Nephron (organoid): ENCODE measurements at regions not wholly inside any gene's neighbourhood (a gene's known extent, or its start where the extent isn't known, plus 50 kb on each side); places are given as distances from the start of the nearest gene placed in this dataset.

Source experiments
- H3K27ac Mint-ChIP-seq, 3 experiments: 2 replicates each; pipeline ENCODE4 v1.8.0; 2020; ENCODE audit warnings: mixed read lengths in 3 of 3, mild to moderate bottlenecking in 2 of 3, moderate library complexity in 1 of 3
- H3K27me3 Mint-ChIP-seq: 2 replicates; pipeline ENCODE4 v1.8.0; 2021; ENCODE audit warnings: low read depth, mild to moderate bottlenecking, moderate library complexity, mixed read lengths
- H3K36me3 Mint-ChIP-seq: 2 replicates; pipeline ENCODE4 v1.8.0; 2020; ENCODE audit warnings: low read depth, mixed read lengths
- H3K4me1 Mint-ChIP-seq: 2 replicates; pipeline ENCODE4 v1.8.0; 2020; ENCODE audit warnings: mixed read lengths
- H3K4me3 Mint-ChIP-seq, 3 experiments: 2 replicates each; pipeline ENCODE4 v1.8.0; 2020; ENCODE audit warnings: mild to moderate bottlenecking in 3 of 3, mixed read lengths in 3 of 3, moderate library complexity in 2 of 3
- H3K9me3 Mint-ChIP-seq: 2 replicates; pipeline ENCODE4 v1.8.0; 2020; ENCODE audit warnings: mixed read lengths
- TF ChIP-seq, protein P1 (sequence below), 3 experiments: fragments of 200-600 bp; sonication (generic); IDR thresholded peaks; one replicate each; pipeline ENCODE4 v1.5.0; 2021; ENCODE audit warnings: antibody characterized with exemption in 3 of 3; ENCODE audit not compliant: unreplicated experiment in 3 of 3

DNA sequence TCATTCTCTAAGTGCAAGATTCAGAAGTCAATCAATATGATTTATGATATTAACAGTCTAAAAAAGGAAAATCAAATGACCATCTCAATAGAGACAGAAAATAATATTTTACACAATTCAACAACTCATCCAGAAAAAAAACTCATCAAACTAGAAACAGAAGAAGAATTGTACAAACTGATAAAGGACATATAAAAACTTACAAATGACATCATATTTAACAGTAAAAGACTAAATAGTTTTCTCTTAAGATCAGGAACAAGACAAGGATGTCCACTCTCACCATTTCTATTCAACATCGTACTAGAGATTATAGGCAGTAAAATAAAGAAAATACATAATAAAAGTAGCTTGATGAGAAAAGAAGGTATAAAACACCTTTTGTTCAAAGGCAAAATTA is 527.3 kb downstream of the DACH1 start:
- Mint-ChIP-seq H3K27ac (no peak overlapping the region), H3K27me3 (no peaks in the 10 kb centered on the region), H3K4me3 (no peak overlapping the region), H3K4me1 (no peaks in the 10 kb centered on the region), H3K36me3 (no peaks in the 10 kb centered on the region), H3K9me3 (no peaks in the 10 kb centered on the region)
- TF ChIP-seq, protein P1, sequence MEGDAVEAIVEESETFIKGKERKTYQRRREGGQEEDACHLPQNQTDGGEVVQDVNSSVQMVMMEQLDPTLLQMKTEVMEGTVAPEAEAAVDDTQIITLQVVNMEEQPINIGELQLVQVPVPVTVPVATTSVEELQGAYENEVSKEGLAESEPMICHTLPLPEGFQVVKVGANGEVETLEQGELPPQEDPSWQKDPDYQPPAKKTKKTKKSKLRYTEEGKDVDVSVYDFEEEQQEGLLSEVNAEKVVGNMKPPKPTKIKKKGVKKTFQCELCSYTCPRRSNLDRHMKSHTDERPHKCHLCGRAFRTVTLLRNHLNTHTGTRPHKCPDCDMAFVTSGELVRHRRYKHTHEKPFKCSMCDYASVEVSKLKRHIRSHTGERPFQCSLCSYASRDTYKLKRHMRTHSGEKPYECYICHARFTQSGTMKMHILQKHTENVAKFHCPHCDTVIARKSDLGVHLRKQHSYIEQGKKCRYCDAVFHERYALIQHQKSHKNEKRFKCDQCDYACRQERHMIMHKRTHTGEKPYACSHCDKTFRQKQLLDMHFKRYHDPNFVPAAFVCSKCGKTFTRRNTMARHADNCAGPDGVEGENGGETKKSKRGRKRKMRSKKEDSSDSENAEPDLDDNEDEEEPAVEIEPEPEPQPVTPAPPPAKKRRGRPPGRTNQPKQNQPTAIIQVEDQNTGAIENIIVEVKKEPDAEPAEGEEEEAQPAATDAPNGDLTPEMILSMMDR (IDR thresholded peaks at IDR 0.05; ENCODE audit: unreplicated experiment in 3 of 3) = no peak

DNA sequence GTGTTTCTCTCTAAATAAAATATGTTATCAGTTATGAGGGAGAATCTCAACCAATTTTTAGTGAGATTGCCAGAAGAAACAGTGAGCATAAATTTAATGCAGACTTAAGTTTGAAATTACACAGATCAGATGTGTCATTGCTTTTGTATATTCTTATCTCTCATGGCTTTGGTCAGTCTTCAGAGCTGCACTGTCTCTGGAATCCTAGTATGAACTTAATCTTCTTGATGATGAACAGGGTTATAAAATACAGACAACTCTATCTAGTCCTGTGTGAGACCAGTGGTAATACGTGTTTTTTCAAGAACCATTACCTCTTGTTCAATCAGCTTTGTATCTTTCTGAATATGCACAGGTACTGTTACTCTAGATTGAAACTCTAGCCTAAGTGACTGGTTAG is 528.0 kb downstream of the DACH1 start:
- Mint-ChIP-seq H3K27me3 (no peaks in the 10 kb centered on the region), H3K4me1 (no peaks in the 10 kb centered on the region), H3K4me3 (no peak overlapping the region), H3K36me3 (no peaks in the 10 kb centered on the region), H3K9me3 (no peaks in the 10 kb centered on the region), H3K27ac (no peak overlapping the region)
- TF ChIP-seq, protein P1 (IDR thresholded peaks at IDR 0.05; ENCODE audit: unreplicated experiment in 3 of 3) = no peak

DNA sequence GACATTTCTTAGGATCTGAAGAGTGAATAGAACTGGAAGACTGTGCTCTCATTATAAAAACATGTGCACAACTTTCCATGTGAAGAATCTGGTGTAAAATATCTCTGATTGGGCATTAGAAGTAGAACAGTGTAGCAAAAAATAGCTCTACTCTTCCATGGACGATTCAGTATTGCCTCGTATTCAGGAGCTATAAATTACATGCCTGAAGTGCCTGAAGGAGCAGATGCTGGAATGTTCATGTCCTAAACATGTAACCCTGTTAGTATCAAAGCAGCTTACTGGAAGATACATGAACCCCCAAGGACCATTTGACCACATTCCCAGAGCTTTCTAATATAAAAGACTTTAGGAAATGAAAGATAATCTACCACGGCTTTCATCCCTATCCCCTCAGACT is 528.9 kb downstream of the DACH1 start:
- no peaks in the 10 kb centered on the region for H3K27me3 Mint-ChIP-seq
- TF ChIP-seq, protein P1 (IDR thresholded peaks at IDR 0.05; ENCODE audit: unreplicated experiment in 3 of 3) = no peak

DNA sequence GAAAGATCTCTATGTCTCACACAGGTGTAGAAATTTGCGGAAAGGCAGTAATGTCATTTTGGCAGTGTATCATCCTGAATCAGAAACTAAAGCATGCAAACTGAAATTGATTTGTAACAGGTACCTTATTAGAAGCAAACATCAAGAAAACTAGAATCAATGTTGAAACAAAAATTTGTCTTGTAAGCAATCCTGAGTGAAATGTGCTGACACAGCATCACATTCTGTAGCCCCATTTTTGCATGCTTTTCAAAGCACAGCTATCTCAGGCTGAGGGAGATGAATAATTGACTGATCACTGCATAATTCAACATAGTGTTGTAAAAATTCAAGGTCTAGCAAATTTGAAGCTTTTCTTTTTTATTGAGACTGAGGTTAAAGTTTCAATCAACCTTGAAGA is 539.7 kb downstream of the DACH1 start:
- TF ChIP-seq, protein P1 (IDR thresholded peaks at IDR 0.05; ENCODE audit: unreplicated experiment in 3 of 3) = no peak
- H3K27me3 Mint-ChIP-seq = no peaks in the 10 kb centered on the region
- H3K36me3 Mint-ChIP-seq = no peaks in the 10 kb centered on the region
- H3K4me1 Mint-ChIP-seq = no peaks in the 10 kb centered on the region
- H3K27ac Mint-ChIP-seq = no peak overlapping the region
- no peak overlapping the region for H3K4me3 Mint-ChIP-seq
- H3K9me3 Mint-ChIP-seq = no peaks in the 10 kb centered on the region

More for the DNA sequence above, 528.9 kb downstream of the DACH1 start:
- Mint-ChIP-seq H3K4me1 (no peaks in the 10 kb centered on the region), H3K36me3 (no peaks in the 10 kb centered on the region), H3K9me3 (no peaks in the 10 kb centered on the region), H3K4me3 (no peak overlapping the region), H3K27ac (no peak overlapping the region)

DNA sequence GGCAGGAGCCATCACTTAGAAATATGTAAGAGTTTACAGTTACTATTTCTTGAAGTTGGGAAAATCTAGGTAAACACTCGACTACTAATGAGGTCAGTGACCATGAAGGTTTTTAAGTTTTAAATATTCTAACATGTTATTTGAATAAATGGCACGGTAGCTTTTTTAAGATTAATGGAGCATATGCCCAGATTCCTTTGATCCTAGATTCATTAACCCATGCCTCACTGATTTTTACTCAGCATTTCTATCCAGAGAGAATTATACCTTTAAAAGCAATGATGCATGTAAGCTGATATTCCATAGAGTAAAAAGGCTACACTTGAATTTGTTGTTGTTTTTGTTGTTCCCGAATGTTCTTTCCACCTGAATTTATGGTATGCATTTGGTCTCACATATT is 541.4 kb downstream of the DACH1 start:
- no peak overlapping the region for H3K27ac Mint-ChIP-seq
- TF ChIP-seq, protein P1 (IDR thresholded peaks at IDR 0.05; ENCODE audit: unreplicated experiment in 3 of 3) = no peak
- H3K4me1 Mint-ChIP-seq = no peaks in the 10 kb centered on the region
- peaks cover 5% of the 10 kb centered on the region for H3K9me3 Mint-ChIP-seq
- H3K4me3 Mint-ChIP-seq = no peak overlapping the region
- no peaks in the 10 kb centered on the region for H3K36me3 Mint-ChIP-seq
- H3K27me3 Mint-ChIP-seq = no peaks in the 10 kb centered on the region

DNA sequence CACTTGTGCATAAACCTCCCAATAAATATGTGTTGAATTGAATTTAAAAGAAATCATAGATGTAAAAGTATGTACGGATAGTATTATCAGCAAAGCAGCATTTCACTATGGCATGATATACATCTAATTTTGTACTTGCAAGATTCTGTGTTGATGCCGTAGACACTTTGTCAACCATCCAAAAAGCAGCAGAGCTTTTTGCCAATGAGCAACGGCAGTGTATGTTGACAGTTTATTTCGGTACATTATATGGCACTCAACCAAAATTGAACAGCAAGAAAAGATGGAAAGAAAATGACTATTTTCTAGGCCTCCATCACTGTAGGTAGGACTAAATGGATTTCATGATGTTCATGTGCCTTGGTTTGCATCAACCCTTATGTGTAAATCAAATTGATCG is 543.7 kb downstream of the DACH1 start:
- Mint-ChIP-seq H3K27ac (no peak overlapping the region), H3K36me3 (no peaks in the 10 kb centered on the region), H3K9me3 (peaks cover 10% of the 10 kb centered on the region), H3K27me3 (no peaks in the 10 kb centered on the region), H3K4me1 (no peaks in the 10 kb centered on the region), H3K4me3 (no peak overlapping the region)
- TF ChIP-seq, protein P1 (IDR thresholded peaks at IDR 0.05; ENCODE audit: unreplicated experiment in 3 of 3) = no peak
